NCI-H345 treated with DMSO at 0.1 percent for 48 hours (cell line): ENCODE measurements at regions not wholly inside any gene's neighbourhood (a gene's known extent, or its start where the extent isn't known, plus 50 kb on each side); places are given as distances from the start of the nearest gene placed in this dataset.

Experiments
- DNase-seq: peaks from one replicate; lab custom pipeline; 2025; ENCODE audit not compliant: unreplicated experiment; lab: John Stamatoyannopoulos, UW

- DNase-seq = peak; percentile 15
Observed at GRCh38 chr6:134381959-134382358, 64.0 kb upstream of the SGK1 start.

DNA sequence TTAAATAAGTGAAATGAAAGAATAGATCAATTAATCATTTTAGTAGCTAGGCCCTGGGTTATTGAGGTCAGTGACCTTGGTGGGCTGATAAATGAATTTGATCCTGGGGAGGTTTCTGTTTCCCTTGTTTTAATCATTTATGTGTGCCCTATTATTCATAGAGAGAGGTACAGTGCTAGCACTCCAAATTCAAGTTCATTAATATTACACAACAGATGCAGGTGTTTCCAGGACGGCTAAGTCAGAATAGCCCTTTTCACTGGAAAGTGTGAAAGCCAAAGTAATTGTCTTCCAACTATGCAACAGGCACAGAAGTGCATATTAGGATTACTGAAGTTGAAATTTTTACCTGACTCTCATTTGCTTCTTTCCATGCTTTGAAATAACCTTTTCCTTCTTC is 61.7 kb upstream of the SGK1 start:
- DNase-seq = no peak

DNA sequence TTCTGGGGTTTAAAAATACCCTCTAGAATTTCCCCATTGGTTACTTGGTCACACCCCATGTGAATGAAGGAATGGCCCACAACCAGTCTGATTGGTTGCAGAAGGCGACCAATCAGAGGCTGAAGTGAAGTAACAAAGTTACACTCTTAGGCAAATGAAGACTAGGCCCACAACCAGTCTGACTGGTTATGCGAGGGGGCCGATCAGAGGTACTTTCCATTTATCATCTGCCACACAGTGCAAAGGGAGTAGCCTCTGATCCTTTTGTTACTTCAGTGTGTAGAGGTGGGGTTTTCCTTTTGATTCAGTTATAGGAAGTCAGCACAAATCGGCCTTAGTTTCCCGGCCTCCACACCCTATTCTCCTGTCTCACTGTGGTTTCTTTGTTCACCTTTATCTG is 61.2 kb upstream of the SGK1 start:
- peak; percentile 45 for DNase-seq

DNA sequence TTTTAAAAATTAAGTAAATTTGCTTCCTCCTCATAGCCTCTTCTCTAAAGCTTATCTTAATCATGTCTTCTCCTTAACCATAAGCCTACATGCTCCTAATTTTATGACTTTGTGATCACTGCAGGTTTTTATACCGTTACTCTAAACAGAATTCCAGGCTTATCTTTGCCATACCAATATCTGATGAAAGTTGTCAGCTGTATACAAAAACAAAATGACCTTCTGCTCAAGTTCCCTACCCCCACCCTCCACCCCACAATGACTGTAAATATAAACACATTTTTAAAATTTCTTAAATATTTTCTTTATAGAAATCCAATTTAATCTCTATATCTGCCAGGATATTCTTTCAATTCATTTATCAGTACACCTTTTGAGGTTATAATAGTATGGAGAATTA is 60.5 kb upstream of the SGK1 start:
- DNase-seq = no peak

DNA sequence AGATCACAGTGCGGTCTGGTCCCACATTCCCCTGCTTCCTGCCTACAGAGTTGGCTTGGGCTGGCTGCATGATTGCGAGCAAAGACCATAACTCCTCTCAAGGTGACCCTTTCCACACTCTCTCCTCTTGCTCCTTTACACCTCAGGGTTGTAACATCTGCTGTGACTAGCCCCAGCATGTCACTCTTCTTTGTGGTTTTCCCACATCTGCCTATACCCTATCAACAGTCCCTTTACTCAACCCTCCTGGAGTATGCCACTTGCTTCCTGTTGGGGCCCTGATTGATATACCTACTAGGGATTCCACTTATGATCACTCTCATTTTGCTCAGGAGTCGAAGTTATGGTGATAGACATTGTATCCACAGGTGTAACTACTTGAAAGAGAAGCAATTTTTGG is 58.9 kb upstream of the SGK1 start:
- no peak for DNase-seq

DNA sequence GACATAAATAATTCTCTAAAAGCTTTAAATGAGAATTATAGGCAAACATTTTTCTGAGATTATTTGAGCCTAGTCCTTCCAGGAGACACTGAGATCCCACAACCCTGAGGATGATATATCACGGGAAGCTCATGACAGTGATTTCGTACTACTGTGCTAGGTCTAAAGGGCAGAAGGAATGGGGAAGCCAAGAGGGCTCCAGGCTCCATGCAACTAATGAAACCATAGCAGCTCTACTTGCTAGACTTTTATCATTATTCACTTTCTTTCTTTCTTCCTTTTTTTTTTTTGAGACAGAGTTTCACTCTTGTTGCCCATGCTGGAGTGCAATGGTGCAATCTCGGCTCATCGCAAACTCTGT is 57.3 kb upstream of the SGK1 start:
- no peak for DNase-seq

GRCh38 chr6:134374491-134375219 is 56.7 kb upstream of the SGK1 start:
- no peak for DNase-seq

- DNase-seq = no peak
Observed at GRCh38 chr6:134373993-134374392, 56.1 kb upstream of the SGK1 start.

GRCh38 chr6:134373282-134373922 is 55.5 kb upstream of the SGK1 start:
- no peak for DNase-seq

GRCh38 chr6:134372603-134373281 is 54.8 kb upstream of the SGK1 start:
- DNase-seq = no peak

- DNase-seq = no peak
Observed at GRCh38 chr6:134368670-134369069, 50.8 kb upstream of the SGK1 start.
